IMR-90 (cell line): ENCODE measurements at regions not wholly inside any gene's neighbourhood (a gene's known extent, or its start where the extent isn't known, plus 50 kb on each side); places are given as distances from the start of the nearest gene placed in this dataset.

Source experiments
- ATAC-seq: fragments of 200-7000 bp; cut with Tn5 transposase; 2 replicates; pipeline ENCODE4 v1.9.1; 2020; ENCODE audit warnings: low read depth, mild to moderate bottlenecking, moderate library complexity
- BruUV-seq: library from RNA; stranded (reverse); fragments of 400-500 nt; replicated peaks from 2 replicates; lab custom pipeline; 2021; lab: Mats Ljungman, UMichigan
- CTCF ChIA-PET: fragments of 300-600 bp; formaldehyde crosslinking; extraction: SDS; loops from one replicate; lab custom pipeline; 2021; ENCODE audit warnings: antibody characterized with exemption; lab: Yijun Ruan, JAX
- POLR2A ChIA-PET: fragments of 300-600 bp; sonication (Branson Sonifier 250); formaldehyde crosslinking; loops from one replicate; lab custom pipeline; 2022; ENCODE audit warnings: antibody characterized with exemption; ENCODE audit not compliant: unreplicated experiment; lab: Charles Lee
- DNase-seq: peaks from one replicate; pipeline ENCODE4 v3.0.0; 2013
- H2AFZ ChIP-seq: replicated peaks from 2 replicates; pipeline ENCODE3; 2013; ENCODE audit warnings: low read length, mild to moderate bottlenecking; ENCODE audit not compliant: poor library complexity
- H2AK5ac ChIP-seq: 2 replicates; pipeline ENCODE4 v1.6.1; 2013; ENCODE audit warnings: low read depth, low read length, inconsistent platforms
- H2AK9ac ChIP-seq: replicated peaks from 2 replicates; pipeline ENCODE3; 2013; ENCODE audit warnings: mild to moderate bottlenecking, low read depth, low read length, moderate library complexity; ENCODE audit not compliant: poor library complexity
- H2BK120ac ChIP-seq: 2 replicates; pipeline ENCODE4 v1.6.1; 2013; ENCODE audit warnings: low read depth, low read length, inconsistent platforms
- H2BK15ac ChIP-seq: 3 replicates; pipeline ENCODE4 v1.6.1; 2013; ENCODE audit warnings: low read depth, low read length, inconsistent platforms
- H2BK20ac ChIP-seq: 2 replicates; pipeline ENCODE4 v1.6.1; 2013; ENCODE audit warnings: low read depth, mild to moderate bottlenecking, inconsistent platforms, low read length, moderate library complexity
- H2BK5ac ChIP-seq: 2 replicates; pipeline ENCODE4 v1.6.1; 2013; ENCODE audit warnings: mild to moderate bottlenecking, low read depth, low read length, inconsistent platforms; ENCODE audit not compliant: poor library complexity, severe bottlenecking
- H3K14ac ChIP-seq: replicated peaks from 2 replicates; pipeline ENCODE4 v1.6.1; 2013; ENCODE audit warnings: low read depth, low read length, inconsistent platforms
- H3K18ac ChIP-seq: 2 replicates; pipeline ENCODE4 v1.6.1; 2013; ENCODE audit warnings: low read depth, low read length, control low read depth
- H3K23ac ChIP-seq: 2 replicates; pipeline ENCODE4 v1.6.1; 2013; ENCODE audit warnings: low read depth, low read length, inconsistent platforms
- H3K27ac ChIP-seq: 2 replicates; pipeline ENCODE4 v1.5.1; 2013; ENCODE audit warnings: mild to moderate bottlenecking, control low read depth, low read length; ENCODE audit not compliant: insufficient read depth
- H3K27me3 ChIP-seq: 2 replicates; pipeline ENCODE4 v1.6.1; 2013; ENCODE audit warnings: low read length; ENCODE audit not compliant: control insufficient read depth, insufficient read depth
- H3K36me3 ChIP-seq: 2 replicates; pipeline ENCODE4 v1.6.1; 2013; ENCODE audit warnings: low read length, mixed read lengths; ENCODE audit not compliant: control insufficient read depth, insufficient read depth
- H3K4ac ChIP-seq: 2 replicates; pipeline ENCODE4 v1.6.1; 2013; ENCODE audit warnings: low read depth, low read length, inconsistent platforms
- H3K4me1 ChIP-seq: 2 replicates; pipeline ENCODE4 v1.6.1; 2013; ENCODE audit warnings: low read length, mixed read lengths; ENCODE audit not compliant: control insufficient read depth, insufficient read depth
- H3K4me2 ChIP-seq: 2 replicates; pipeline ENCODE4 v1.6.1; 2013; ENCODE audit warnings: low read depth, mild to moderate bottlenecking, control low read depth, low read length, moderate library complexity
- H3K4me3 ChIP-seq: 2 replicates; pipeline ENCODE4 v1.5.1; 2013; ENCODE audit warnings: low read depth, mild to moderate bottlenecking, control low read depth, low read length, moderate library complexity; ENCODE audit not compliant: insufficient read depth
- H3K56ac ChIP-seq: 2 replicates; pipeline ENCODE4 v1.6.1; 2013; ENCODE audit warnings: low read length, inconsistent platforms; ENCODE audit not compliant: insufficient read depth; ENCODE audit errors: extremely low read depth
- H3K79me1 ChIP-seq, 2 experiments: 2 replicates each; pipeline ENCODE4 v1.6.1; 2013; ENCODE audit warnings: low read length in 2 of 2, inconsistent platforms in 1 of 2, low read depth in 1 of 2
- H3K9ac ChIP-seq: 2 replicates; pipeline ENCODE4 v1.6.1; 2013; ENCODE audit warnings: low read depth, low read length, control low read depth
- H3K9me1 ChIP-seq: 2 replicates; pipeline ENCODE4 v1.6.1; 2013; ENCODE audit warnings: low read length, inconsistent platforms; ENCODE audit not compliant: insufficient read depth
- H3K9me3 ChIP-seq: 2 replicates; pipeline ENCODE4 v1.6.1; 2013; ENCODE audit warnings: low read length; ENCODE audit not compliant: control insufficient read depth, insufficient read depth
- H4K20me1 ChIP-seq: 2 replicates; pipeline ENCODE4 v1.6.1; 2013; ENCODE audit warnings: low read length, inconsistent platforms; ENCODE audit not compliant: insufficient read depth
- H4K5ac ChIP-seq: 2 replicates; pipeline ENCODE4 v1.6.1; 2013; ENCODE audit warnings: mild to moderate bottlenecking, low read depth, low read length, control low read depth
- H4K8ac ChIP-seq, 2 experiments: 2 replicates each; pipeline ENCODE4 v1.6.1; 2013; ENCODE audit warnings: low read depth in 2 of 2, low read length in 2 of 2, control low read depth in 1 of 2, inconsistent platforms in 1 of 2
- H4K91ac ChIP-seq: 2 replicates; pipeline ENCODE4 v1.6.1; 2013; ENCODE audit warnings: low read depth, low read length, inconsistent platforms; ENCODE audit not compliant: insufficient read depth
- BHLHE40 ChIP-seq: fragments of 150-350 bp; IDR thresholded peaks from 2 replicates; pipeline ENCODE4 v1.6.1; 2016; ENCODE audit warnings: mild to moderate bottlenecking, low read depth, low read length
- CEBPB ChIP-seq: IDR thresholded peaks from 2 replicates; pipeline ENCODE4 v1.6.1; 2012; ENCODE audit warnings: low read depth, low read length, improper control_type of control experiment
- CHD1 ChIP-seq: IDR thresholded peaks from 2 replicates; pipeline ENCODE4 v1.6.1; 2012; ENCODE audit warnings: low read depth, low read length, improper control_type of control experiment
- FOS ChIP-seq: fragments of 150-350 bp; IDR thresholded peaks from 2 replicates; pipeline ENCODE4 v1.6.1; 2016; ENCODE audit warnings: low read depth, low read length
- MAFK ChIP-seq: IDR thresholded peaks from 2 replicates; pipeline ENCODE4 v1.6.1; 2012; ENCODE audit warnings: low read depth, low read length, improper control_type of control experiment
- POLR2A ChIP-seq: IDR thresholded peaks from 2 replicates; pipeline ENCODE4 v1.6.1; 2012; ENCODE audit warnings: mild to moderate bottlenecking, low read depth, low read length
- WGBS, 2 experiments: methylation state at CpG; one replicate each; pipeline versions ENCODE4 v1.1.5 to v1.1.7; 2013; ENCODE audit warnings: missing lambda C conversion rate in 2 of 2; ENCODE audit not compliant: insufficient read length in 1 of 2; ENCODE audit errors: extremely low coverage in 2 of 2; 5-methylcytosine and 5-hydroxymethylcytosine counted together
- dilution Hi-C: fragments of 300-500 bp; cut with HindIII; formaldehyde crosslinking; loops from one replicate; pipeline ENCODE4 v1.14.3; 2018; ENCODE audit warnings: low sequenced_read_pairs; ENCODE audit not compliant: unreplicated experiment
- in situ Hi-C: fragments of 300-500 bp; cut with MboI; formaldehyde crosslinking; loops from 3 replicates; pipeline ENCODE4 v1.14.3; 2019; ENCODE audit warnings: low sequenced_read_pairs, inconsistent platforms, mixed read lengths
- intact Hi-C: fragments of 100-400 bp; cut with micrococcal nuclease; formaldehyde crosslinking; loops from 2 replicates; pipeline ENCODE4 v1.10.0; 2022
- TF ChIP-seq, protein P1 (sequence below): fragments of 150-350 bp; IDR thresholded peaks from 2 replicates; pipeline ENCODE4 v1.6.1; 2017; ENCODE audit warnings: mild to moderate bottlenecking, antibody characterized with exemption, low read length, low read depth
- TF ChIP-seq, protein P2 (sequence below): fragments of 150-350 bp; IDR thresholded peaks from 2 replicates; pipeline ENCODE4 v1.6.1; 2016; ENCODE audit warnings: low read depth, mild to moderate bottlenecking, low read length, moderate library complexity, borderline replicate concordance

DNA sequence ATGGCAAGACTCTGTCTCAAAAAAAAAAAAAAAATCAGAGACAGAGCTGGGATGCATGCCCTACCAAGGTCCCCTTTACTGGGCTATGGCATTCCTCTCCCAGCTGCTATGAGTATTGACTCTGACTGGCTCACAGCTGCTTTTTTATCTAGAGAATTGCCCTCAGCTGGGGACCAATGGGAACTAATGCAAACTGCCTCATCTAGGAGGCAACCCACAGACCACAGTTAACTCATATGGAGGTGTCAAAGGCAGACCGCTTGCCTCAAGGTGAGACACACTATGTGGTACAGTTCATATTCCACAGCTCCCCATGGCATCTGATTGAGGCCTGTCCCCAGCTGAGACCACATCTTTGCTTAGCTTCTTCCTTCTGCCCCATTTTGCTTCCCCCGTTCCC lies 183.5 kb upstream of the EOMES start:
- ChIA-PET CTCF (interaction anchor here (0.6 kb wide), 2 partner anchors 10 to 519 kb away, joined by 3 to 4 read pairs; no protein-coding TSS in a partner anchor), POLR2A (no interaction called here)
- Histone ChIP-seq H3K56ac (no peak overlapping the region), H3K27me3 (no peaks in the 10 kb centered on the region), H2AK9ac (no peak overlapping the region), H3K79me1 (no peaks in the 10 kb centered on the region), H3K36me3 (no peaks in the 10 kb centered on the region), H3K14ac (no peak overlapping the region), H3K9me1 (no peaks in the 10 kb centered on the region), H4K20me1 (no peaks in the 10 kb centered on the region), H2BK20ac (no peak overlapping the region), H2BK15ac (no peak overlapping the region), H2BK120ac (no peak overlapping the region), H3K23ac (no peak overlapping the region), H3K4ac (no peak overlapping the region), H3K9me3 (no peaks in the 10 kb centered on the region), H3K9ac (no peak overlapping the region), H3K18ac (no peak overlapping the region), H2AK5ac (no peak overlapping the region), H2AFZ (no peak overlapping the region), H4K8ac (no peak overlapping the region), H3K4me1 (no peaks in the 10 kb centered on the region), H3K4me3 (no peak overlapping the region), H4K5ac (no peak overlapping the region), H2BK5ac (no peak overlapping the region), H4K91ac (no peak overlapping the region), H3K27ac (no peak overlapping the region), H3K4me2 (no peak overlapping the region)
- DNase-seq, result no peak
- dilution Hi-C loops (no loop called here), in situ Hi-C loops (no loop called here), intact Hi-C loops (no loop called here)
- TF ChIP-seq CEBPB (no peak), CHD1 (no peak), BHLHE40 (no peak), POLR2A (no peak), FOS (no peak), MAFK (no peak)
- TF ChIP-seq, protein P1, sequence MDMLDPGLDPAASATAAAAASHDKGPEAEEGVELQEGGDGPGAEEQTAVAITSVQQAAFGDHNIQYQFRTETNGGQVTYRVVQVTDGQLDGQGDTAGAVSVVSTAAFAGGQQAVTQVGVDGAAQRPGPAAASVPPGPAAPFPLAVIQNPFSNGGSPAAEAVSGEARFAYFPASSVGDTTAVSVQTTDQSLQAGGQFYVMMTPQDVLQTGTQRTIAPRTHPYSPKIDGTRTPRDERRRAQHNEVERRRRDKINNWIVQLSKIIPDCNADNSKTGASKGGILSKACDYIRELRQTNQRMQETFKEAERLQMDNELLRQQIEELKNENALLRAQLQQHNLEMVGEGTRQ, result no peak
- TF ChIP-seq, protein P2, sequence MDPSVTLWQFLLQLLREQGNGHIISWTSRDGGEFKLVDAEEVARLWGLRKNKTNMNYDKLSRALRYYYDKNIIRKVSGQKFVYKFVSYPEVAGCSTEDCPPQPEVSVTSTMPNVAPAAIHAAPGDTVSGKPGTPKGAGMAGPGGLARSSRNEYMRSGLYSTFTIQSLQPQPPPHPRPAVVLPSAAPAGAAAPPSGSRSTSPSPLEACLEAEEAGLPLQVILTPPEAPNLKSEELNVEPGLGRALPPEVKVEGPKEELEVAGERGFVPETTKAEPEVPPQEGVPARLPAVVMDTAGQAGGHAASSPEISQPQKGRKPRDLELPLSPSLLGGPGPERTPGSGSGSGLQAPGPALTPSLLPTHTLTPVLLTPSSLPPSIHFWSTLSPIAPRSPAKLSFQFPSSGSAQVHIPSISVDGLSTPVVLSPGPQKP, result no peak
- WGBS, 2 experiments, result no CpG with 5 or more reads among the region's 2 CpGs
- BruUV-seq, result no TSS peak
- no peak for ATAC-seq
